GM19240 (cell line): ENCODE measurements at regions not wholly inside any gene's neighbourhood (a gene's known extent, or its start where the extent isn't known, plus 50 kb on each side); places are given as distances from the start of the nearest gene placed in this dataset.
A peak's percentile ranks its signal among the peaks of the same experiment; 100 is the strongest.

Experiments used
- DNase-seq: peaks from one replicate; pipeline ENCODE4 v3.0.0; 2011; ENCODE audit warnings: low spot score; ENCODE audit not compliant: insufficient read length

- DNase-seq, result no peak
Measured at GRCh38 chr22:34303656-34304055, 383.4 kb upstream of the LARGE1 start.

GRCh38 chr22:34306361-34306760, 386.1 kb upstream of the LARGE1 start:
- DNase-seq, result no peak

- DNase-seq, result no peak
Measured at GRCh38 chr22:34308101-34308500, 387.8 kb upstream of the LARGE1 start.

GRCh38 chr22:34319346-34319745, 399.1 kb upstream of the LARGE1 start:
- DNase-seq, result no peak

- DNase-seq, result no peak
Measured at GRCh38 chr22:34324763-34325162, 404.5 kb upstream of the LARGE1 start.

- no peak for DNase-seq
Measured at GRCh38 chr22:34326901-34327300, 406.6 kb upstream of the LARGE1 start.

- no peak for DNase-seq
Measured at GRCh38 chr22:34330432-34330831, 410.2 kb upstream of the LARGE1 start.

- no peak for DNase-seq
Measured at GRCh38 chr22:34333285-34333684, 413.0 kb upstream of the LARGE1 start.

- no peak for DNase-seq
Measured at GRCh38 chr22:34334893-34335292, 414.6 kb upstream of the LARGE1 start.

GRCh38 chr22:34344702-34345101, 424.4 kb upstream of the LARGE1 start:
- DNase-seq, result no peak

- no peak for DNase-seq
Measured at GRCh38 chr22:34354071-34354817, 434.0 kb upstream of the LARGE1 start.

- no peak for DNase-seq
Measured at GRCh38 chr22:34356481-34356880, 436.2 kb upstream of the LARGE1 start.

GRCh38 chr22:34370711-34371110, 450.4 kb upstream of the LARGE1 start:
- DNase-seq, result no peak

- DNase-seq, result no peak
Measured at GRCh38 chr22:34379825-34380224, 459.5 kb upstream of the LARGE1 start.

GRCh38 chr22:34380532-34380931, 460.3 kb upstream of the LARGE1 start:
- no peak for DNase-seq

- no peak for DNase-seq
Measured at GRCh38 chr22:34390400-34390799, 470.1 kb upstream of the LARGE1 start.

- no peak for DNase-seq
Measured at GRCh38 chr22:34395370-34395769, 475.1 kb upstream of the LARGE1 start.

- DNase-seq, result no peak
Measured at GRCh38 chr22:34403667-34404066, 483.4 kb upstream of the LARGE1 start.

GRCh38 chr22:34410111-34410510, 489.8 kb upstream of the LARGE1 start:
- DNase-seq, result no peak

- peak; percentile 14 for DNase-seq
Measured at GRCh38 chr22:34414467-34415440, 494.5 kb upstream of the LARGE1 start.

- DNase-seq, result no peak
Measured at GRCh38 chr22:34416022-34416860, 496.0 kb upstream of the LARGE1 start.
